ENCODE measurements at regions not wholly inside any gene's neighbourhood (a gene's known extent, or its start where the extent isn't known, plus 50 kb on each side); places are given as distances from the start of the nearest gene placed in this dataset.
A peak's percentile ranks its signal among the peaks of the same experiment; 100 is the strongest.

DNA sequence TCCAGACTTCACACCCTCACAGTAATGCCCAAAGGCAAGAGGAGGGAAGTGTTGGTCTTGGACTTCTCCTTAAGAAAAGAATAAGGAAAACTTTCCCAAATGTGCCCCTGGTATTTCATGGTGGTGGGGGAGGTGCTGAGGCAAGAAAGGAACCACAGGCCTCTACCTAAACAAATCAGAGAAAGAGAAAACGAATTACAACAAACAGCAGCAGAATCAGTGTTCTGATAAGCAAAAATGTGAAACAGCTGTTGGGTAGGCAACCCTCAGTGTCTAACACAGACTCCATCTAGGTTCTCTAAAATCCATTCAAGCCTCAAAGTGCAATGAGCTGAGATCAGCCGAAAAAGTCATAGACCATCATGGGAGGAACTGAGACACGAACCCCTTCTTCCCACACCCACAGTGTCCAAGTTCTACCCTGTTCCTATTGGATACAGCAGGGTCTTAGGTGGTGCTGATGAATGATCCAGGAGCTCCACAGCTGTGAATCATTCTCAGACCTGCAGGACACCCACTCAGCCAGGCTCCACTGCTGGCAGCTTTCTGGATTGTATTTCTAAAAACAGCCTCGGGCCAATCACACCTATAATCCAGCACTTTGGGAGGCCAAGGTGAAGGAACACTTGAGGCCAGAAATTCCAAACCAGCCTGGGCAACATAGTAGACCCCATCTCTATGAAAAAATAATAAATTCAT lies 149.1 kb downstream of the PLPP3 start:
- ATAC-seq (replicated peaks) (peak in 1 of 2 donors; percentile 24), DNase-seq (no peak)
- no peaks in the 10 kb centered on the region for H3K27me3 Mint-ChIP-seq
- H3K9me3 Mint-ChIP-seq = peaks cover 6 to 8% of the 10 kb centered on the region in 2 donors
- H3K27ac Mint-ChIP-seq = no peak overlapping the region
- peaks cover 53 to 88% of the 10 kb centered on the region in 2 donors for H3K4me1 Mint-ChIP-seq
- no peak overlapping the region for H3K4me3 Mint-ChIP-seq
- H3K36me3 Mint-ChIP-seq = peaks cover 0 to 8% of the 10 kb centered on the region in 2 donors

GRCh38 chr1:56429288-56429687 lies 150.1 kb downstream of the PLPP3 start:
- ATAC-seq (replicated peaks) = no peak
- no peak for DNase-seq
- Mint-ChIP-seq H3K27ac (no peak overlapping the region), H3K36me3 (peaks cover 0 to 8% of the 10 kb centered on the region in 2 donors), H3K9me3 (peaks cover 6 to 8% of the 10 kb centered on the region in 2 donors), H3K4me3 (no peak overlapping the region), H3K4me1 (peaks cover 52 to 88% of the 10 kb centered on the region in 2 donors), H3K27me3 (no peaks in the 10 kb centered on the region)

GRCh38 chr1:56426587-56427381 lies 152.6 kb downstream of the PLPP3 start:
- H3K36me3 Mint-ChIP-seq = no peaks in the 10 kb centered on the region
- no peaks in the 10 kb centered on the region for H3K27me3 Mint-ChIP-seq
- DNase-seq (no peak), ATAC-seq (replicated peaks) (no peak)
- H3K4me3 Mint-ChIP-seq = no peak overlapping the region
- H3K9me3 Mint-ChIP-seq = no peaks in the 10 kb centered on the region
- no peak overlapping the region for H3K27ac Mint-ChIP-seq
- peaks cover 30 to 65% of the 10 kb centered on the region in 2 donors for H3K4me1 Mint-ChIP-seq

- no peaks in the 10 kb centered on the region for H3K36me3 Mint-ChIP-seq
- no peaks in the 10 kb centered on the region for H3K27me3 Mint-ChIP-seq
- H3K4me1 Mint-ChIP-seq = peaks cover 26 to 53% of the 10 kb centered on the region in 2 donors
Observed at GRCh38 chr1:56425494-56426037, 153.8 kb downstream of the PLPP3 start.

DNA sequence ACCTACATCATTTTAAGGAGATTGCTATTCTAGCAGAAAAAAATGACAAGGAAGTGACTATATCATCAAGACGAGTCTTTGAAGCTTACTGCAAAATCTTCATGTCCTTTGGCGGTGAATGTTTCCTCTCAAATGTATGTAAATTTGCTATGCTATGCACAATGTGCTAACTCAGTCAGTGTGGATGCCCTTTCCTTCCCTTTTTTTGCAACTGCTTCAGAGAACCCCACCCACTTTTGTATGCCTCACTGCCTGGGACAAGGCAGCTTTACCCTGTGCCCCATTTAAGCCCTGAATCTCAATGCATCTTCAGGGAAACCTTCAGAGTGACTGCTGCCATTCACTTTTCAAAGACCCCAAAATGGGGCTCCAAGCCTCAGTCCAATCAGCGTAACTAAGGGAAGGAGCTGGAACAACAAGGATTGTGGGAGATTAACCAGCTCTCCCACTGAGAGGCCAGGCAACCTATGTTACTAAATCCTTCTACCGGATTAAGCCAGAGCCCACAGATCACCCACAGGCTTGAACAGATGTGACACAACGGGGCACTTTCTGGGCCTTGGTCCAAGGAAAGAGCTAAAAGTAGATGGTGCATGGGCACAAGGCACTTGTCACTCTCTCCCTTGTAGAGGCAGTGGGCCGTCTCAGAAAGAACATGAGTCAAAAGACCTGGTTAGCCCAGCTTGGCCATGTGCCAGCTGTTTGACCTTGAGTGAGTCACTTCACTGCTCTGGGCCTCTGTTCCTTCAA lies 154.4 kb downstream of the PLPP3 start:
- no peak overlapping the region for H3K4me3 Mint-ChIP-seq
- H3K9me3 Mint-ChIP-seq = no peaks in the 10 kb centered on the region
- ATAC-seq (replicated peaks) (peak; percentile 97 to 98), DNase-seq (peak; percentile 29)
- no peaks in the 10 kb centered on the region for H3K36me3 Mint-ChIP-seq
- H3K27ac Mint-ChIP-seq = peak overlapping the region; percentile 62
- H3K4me1 Mint-ChIP-seq = peaks cover 26 to 46% of the 10 kb centered on the region in 2 donors
- H3K27me3 Mint-ChIP-seq = no peaks in the 10 kb centered on the region

More at GRCh38 chr1:56425494-56426037, 153.8 kb downstream of the PLPP3 start:
- no peak for ATAC-seq (replicated peaks)
- no peak for DNase-seq
- Mint-ChIP-seq H3K27ac (no peak overlapping the region), H3K4me3 (no peak overlapping the region), H3K9me3 (no peaks in the 10 kb centered on the region)

DNA sequence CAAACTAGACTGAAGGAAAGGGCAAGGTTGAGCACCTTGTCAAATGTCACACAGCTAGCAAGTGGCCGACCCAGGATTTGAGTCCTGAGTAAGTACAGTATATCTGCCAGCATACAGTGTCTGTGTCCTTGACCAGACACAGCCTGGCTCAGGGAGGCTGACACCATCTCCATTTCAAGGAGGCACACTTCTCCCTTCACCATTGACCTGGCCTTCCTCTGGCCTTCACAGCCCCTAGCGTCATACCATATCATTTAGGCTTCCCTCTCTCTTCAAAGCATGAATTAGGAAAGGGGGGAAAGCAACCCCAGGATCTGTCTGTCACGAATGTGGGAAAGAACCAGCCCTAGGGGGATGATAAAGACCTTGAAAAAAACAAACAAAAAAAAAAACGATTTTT lies 155.6 kb downstream of the PLPP3 start:
- Mint-ChIP-seq H3K27me3 (no peaks in the 10 kb centered on the region), H3K36me3 (no peaks in the 10 kb centered on the region), H3K4me3 (no peak overlapping the region), H3K27ac (no peak overlapping the region), H3K4me1 (peaks cover 26 to 42% of the 10 kb centered on the region in 2 donors), H3K9me3 (no peaks in the 10 kb centered on the region)
- ATAC-seq (replicated peaks) (no peak), DNase-seq (no peak)

DNA sequence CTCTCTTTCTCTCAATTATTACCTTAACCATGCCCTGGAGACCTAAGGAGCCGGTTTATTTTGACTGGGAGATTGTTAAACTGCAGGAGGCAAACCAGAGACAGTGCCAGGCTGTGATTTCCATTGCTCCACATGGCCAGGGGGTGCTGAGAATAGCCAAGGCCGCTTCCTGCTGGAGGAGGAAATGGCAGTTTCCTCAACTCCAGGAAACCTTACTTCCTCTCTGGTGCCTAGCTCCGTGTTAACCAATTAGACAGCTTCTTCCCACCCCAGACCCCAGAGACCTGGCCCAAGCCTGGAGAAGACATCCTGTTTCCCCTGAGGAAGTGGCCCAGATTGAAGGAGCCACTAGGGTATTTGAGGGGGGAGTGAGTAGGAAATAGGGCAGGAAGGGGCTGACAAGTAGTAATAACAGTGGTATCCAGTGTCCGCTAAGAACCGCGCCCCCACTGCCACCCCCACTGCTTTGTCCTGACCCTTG lies 161.2 kb downstream of the PLPP3 start:
- Mint-ChIP-seq H3K9me3 (no peaks in the 10 kb centered on the region), H3K27me3 (peaks cover 0 to 6% of the 10 kb centered on the region in 2 donors), H3K4me3 (no peak overlapping the region), H3K36me3 (no peaks in the 10 kb centered on the region), H3K4me1 (peaks cover 5 to 11% of the 10 kb centered on the region in 2 donors), H3K27ac (no peak overlapping the region)
- ATAC-seq (replicated peaks) (no peak), DNase-seq (no peak)

DNA sequence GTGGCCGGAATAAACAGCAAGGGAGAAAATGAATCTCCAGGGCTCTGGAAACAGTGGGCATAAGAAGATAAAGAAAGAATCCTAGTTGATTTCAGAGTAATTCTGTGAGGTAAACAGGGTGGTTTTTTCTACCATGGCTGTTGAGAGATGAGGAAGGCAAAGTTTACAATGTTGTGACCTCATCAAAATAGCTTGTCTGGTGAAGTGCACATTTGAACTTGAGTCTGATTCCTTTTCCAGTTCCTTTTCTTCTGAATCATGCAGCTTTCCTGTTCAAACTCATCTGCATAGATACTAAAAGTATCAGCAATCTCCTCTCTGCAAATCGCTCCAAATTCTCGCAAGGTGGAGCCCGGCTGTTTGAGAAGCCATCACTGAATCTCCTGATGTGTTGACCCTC lies 161.7 kb downstream of the PLPP3 start:
- no peak for DNase-seq
- no peaks in the 10 kb centered on the region for H3K9me3 Mint-ChIP-seq
- H3K27ac Mint-ChIP-seq = no peak overlapping the region

GRCh38 chr1:56416495-56416894 lies 162.9 kb downstream of the PLPP3 start:
- ATAC-seq (replicated peaks) = no peak
- Mint-ChIP-seq H3K27me3 (peaks cover 0 to 6% of the 10 kb centered on the region in 2 donors), H3K27ac (no peak overlapping the region), H3K4me3 (no peak overlapping the region), H3K36me3 (no peaks in the 10 kb centered on the region), H3K4me1 (peaks cover 7 to 18% of the 10 kb centered on the region in 2 donors), H3K9me3 (no peaks in the 10 kb centered on the region)
- DNase-seq = no peak

More for the DNA sequence above, 161.7 kb downstream of the PLPP3 start:
- Mint-ChIP-seq H3K4me1 (peaks cover 5 to 11% of the 10 kb centered on the region in 2 donors), H3K36me3 (no peaks in the 10 kb centered on the region), H3K27me3 (peaks cover 0 to 6% of the 10 kb centered on the region in 2 donors), H3K4me3 (no peak overlapping the region)
- no peak for ATAC-seq (replicated peaks)

- H3K27me3 Mint-ChIP-seq = peaks cover 0 to 6% of the 10 kb centered on the region in 2 donors
- no peaks in the 10 kb centered on the region for H3K36me3 Mint-ChIP-seq
- H3K4me3 Mint-ChIP-seq = no peak overlapping the region
- H3K4me1 Mint-ChIP-seq = peaks cover 8 to 19% of the 10 kb centered on the region in 2 donors
- H3K27ac Mint-ChIP-seq = no peak overlapping the region
- no peaks in the 10 kb centered on the region for H3K9me3 Mint-ChIP-seq
- DNase-seq (no peak), ATAC-seq (replicated peaks) (no peak)
Observed at GRCh38 chr1:56415720-56416119, 163.6 kb downstream of the PLPP3 start.

DNA sequence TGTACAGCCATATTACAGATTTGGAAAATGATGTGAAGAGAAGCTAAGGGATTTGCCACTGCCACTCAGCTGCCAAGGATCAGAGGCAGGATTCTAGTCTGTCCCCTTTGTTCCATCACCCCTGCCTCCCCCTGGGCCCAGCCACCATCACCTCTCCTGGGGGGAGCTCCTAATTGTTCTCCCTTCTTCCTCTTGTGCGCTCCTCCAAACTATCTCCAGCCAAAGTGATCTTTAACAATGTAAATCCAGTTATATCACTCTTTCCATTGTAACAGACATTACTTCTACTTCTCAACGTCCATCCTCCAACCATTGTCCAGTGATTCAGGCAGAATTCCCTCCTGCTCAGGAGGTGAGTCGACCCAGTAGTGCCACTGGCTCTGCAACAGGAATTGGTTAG lies 164.1 kb downstream of the PLPP3 start:
- Mint-ChIP-seq H3K9me3 (no peaks in the 10 kb centered on the region), H3K36me3 (no peaks in the 10 kb centered on the region), H3K27ac (no peak overlapping the region), H3K4me3 (no peak overlapping the region), H3K27me3 (peaks cover 0 to 6% of the 10 kb centered on the region in 2 donors), H3K4me1 (peaks cover 8 to 23% of the 10 kb centered on the region in 2 donors)
- DNase-seq (no peak), ATAC-seq (replicated peaks) (no peak)

DNA sequence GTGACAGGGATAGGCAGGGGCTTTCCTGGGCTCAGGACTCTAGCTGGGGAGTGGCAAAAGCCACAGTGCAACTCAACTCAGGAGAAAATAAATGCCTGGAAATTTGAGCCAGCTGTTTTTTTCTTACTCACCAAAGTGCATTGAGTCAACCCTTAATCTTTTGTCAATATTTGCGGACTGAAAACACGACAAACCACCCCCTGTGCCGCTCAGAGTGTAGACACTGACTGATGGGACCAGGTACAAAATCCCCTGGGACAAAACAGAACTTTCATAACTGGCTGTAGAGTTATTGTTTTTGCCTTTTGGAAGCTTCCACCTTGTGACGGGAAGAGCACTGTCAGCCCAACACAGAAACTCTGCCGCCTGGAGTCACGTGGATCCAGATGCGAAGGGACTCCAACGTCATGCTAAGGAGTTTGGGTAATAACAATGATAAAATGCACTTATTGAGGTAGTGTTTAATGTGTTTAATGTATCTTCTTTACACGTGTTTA lies 164.6 kb downstream of the PLPP3 start:
- H3K4me3 Mint-ChIP-seq = no peak overlapping the region

DNA sequence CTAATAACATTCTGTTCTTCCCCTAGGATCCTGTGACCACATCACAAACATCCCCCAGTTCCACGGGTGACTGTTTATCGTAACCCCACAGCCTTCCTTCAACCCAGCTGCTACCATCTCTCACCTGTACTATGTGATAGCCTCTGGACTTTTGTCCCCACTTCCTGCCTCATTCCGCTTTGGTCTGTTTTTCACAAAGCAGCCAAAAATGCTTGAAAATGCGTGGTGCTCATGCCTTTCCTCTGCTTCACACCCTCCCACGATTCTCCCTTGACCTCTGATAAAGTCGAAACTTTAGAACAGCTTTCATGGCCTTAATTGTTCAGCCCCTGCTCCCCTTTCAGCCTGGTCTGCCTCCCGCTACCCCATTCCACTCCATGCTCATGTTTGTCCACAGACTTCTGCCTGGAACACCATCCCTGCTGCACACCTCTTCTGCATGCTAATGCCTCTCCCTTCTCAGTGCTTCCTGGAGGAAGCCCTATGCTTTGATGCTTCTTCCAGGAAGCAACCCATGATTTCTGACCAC lies 165.6 kb downstream of the PLPP3 start:
- H3K4me3 Mint-ChIP-seq = no peak overlapping the region
- no peaks in the 10 kb centered on the region for H3K36me3 Mint-ChIP-seq
- ATAC-seq (replicated peaks) (no peak), DNase-seq (no peak)
- H3K27ac Mint-ChIP-seq = no peak overlapping the region
- H3K9me3 Mint-ChIP-seq = no peaks in the 10 kb centered on the region
- H3K4me1 Mint-ChIP-seq = peaks cover 8 to 25% of the 10 kb centered on the region in 2 donors
- peaks cover 0 to 6% of the 10 kb centered on the region in 2 donors for H3K27me3 Mint-ChIP-seq

More for the DNA sequence above, 164.6 kb downstream of the PLPP3 start:
- ATAC-seq (replicated peaks) (no peak), DNase-seq (no peak)
- H3K4me1 Mint-ChIP-seq = peaks cover 8 to 25% of the 10 kb centered on the region in 2 donors
- no peak overlapping the region for H3K27ac Mint-ChIP-seq
- H3K9me3 Mint-ChIP-seq = no peaks in the 10 kb centered on the region
- peaks cover 0 to 6% of the 10 kb centered on the region in 2 donors for H3K27me3 Mint-ChIP-seq
- no peaks in the 10 kb centered on the region for H3K36me3 Mint-ChIP-seq
